ENCODE measurements at regions not wholly inside any gene's neighbourhood (a gene's known extent, or its start where the extent isn't known, plus 50 kb on each side); places are given as distances from the start of the nearest gene placed in this dataset.
"Not testable (repeated sequence)": the region's sequence is repeated elsewhere in the genome, so short reads cannot be mapped to it uniquely, and the experiment has no call there.

DNA sequence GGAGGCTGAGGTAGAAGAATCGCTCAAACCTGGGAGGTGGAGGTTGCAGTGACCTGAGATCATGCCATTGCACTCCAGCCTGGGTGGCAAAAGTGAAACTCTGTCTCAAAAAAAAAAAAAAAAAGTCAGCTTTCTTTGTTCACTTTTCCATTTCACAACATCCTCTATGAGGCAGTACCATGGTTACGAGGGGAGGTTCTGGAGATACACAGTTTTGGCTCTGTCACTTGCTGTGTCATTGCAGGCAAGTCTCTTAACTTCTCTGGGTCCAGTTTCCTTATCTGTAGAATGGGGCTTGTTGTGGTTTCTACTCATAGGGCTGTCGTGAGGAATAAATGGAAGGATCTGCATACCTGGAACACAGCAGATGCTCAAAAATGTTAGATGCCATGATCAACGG is 75.6 kb upstream of the SLC24A4 start:
- H3K79me2 ChIP-seq (ENCODE audit: low read length), result no peaks in the 10 kb centered on the region
- no peak overlapping the region for H3K9ac ChIP-seq (ENCODE audit: low read length)
- H3K27me3 ChIP-seq (ENCODE audit: low read depth, low read length), result peaks cover 13% of the 10 kb centered on the region
- peaks cover 9% of the 10 kb centered on the region for H3K36me3 ChIP-seq (replicated peaks; ENCODE audit: low read depth, low read length)
- H3K9me3 ChIP-seq (ENCODE audit: insufficient read depth, low read length), result peaks cover 24% of the 10 kb centered on the region
- no peak overlapping the region for H3K4me3 ChIP-seq (ENCODE audit: low read length)
- no peak overlapping the region for H3K27ac ChIP-seq (ENCODE audit: low read length)
- H3K4me2 ChIP-seq (ENCODE audit: low read length), result no peak overlapping the region
- H2AFZ ChIP-seq (ENCODE audit: low read depth, low read length), result no peak overlapping the region
- TF ChIP-seq, protein P1, sequence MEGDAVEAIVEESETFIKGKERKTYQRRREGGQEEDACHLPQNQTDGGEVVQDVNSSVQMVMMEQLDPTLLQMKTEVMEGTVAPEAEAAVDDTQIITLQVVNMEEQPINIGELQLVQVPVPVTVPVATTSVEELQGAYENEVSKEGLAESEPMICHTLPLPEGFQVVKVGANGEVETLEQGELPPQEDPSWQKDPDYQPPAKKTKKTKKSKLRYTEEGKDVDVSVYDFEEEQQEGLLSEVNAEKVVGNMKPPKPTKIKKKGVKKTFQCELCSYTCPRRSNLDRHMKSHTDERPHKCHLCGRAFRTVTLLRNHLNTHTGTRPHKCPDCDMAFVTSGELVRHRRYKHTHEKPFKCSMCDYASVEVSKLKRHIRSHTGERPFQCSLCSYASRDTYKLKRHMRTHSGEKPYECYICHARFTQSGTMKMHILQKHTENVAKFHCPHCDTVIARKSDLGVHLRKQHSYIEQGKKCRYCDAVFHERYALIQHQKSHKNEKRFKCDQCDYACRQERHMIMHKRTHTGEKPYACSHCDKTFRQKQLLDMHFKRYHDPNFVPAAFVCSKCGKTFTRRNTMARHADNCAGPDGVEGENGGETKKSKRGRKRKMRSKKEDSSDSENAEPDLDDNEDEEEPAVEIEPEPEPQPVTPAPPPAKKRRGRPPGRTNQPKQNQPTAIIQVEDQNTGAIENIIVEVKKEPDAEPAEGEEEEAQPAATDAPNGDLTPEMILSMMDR (IDR thresholded peaks at IDR 0.05; ENCODE audit: low read depth, low read length), result no peak
- TF ChIP-seq EZH2phosphoT487 (IDR thresholded peaks at IDR 0.05; ENCODE audit: low read depth), result no peak
- H4K20me1 ChIP-seq (ENCODE audit: insufficient read depth, low read length), result no peaks in the 10 kb centered on the region
- peaks cover 12% of the 10 kb centered on the region; the same call in 1 of the 2 replicates for H3K4me1 ChIP-seq (ENCODE audit: low read length)

DNA sequence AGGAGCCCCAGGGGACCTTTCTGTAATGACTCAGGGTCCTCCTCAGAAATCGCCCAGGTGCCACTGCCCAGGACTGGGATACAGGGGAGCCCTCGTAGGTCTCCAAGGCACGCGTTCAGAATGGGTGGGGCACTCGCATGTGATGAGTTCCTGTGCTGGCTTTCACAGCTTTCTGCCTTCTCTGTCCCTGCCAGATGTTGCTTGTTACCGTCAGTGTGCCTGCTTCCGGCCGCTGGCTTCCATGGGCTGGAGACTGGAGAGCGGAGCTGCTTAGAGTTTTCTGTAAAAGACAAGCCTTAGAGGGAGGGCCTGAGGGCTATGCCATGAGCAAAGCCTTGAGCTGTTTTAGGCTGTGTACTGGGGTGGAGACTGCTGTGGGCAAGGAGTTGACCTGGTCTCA is 75.0 kb upstream of the SLC24A4 start:
- no peaks in the 10 kb centered on the region for H4K20me1 ChIP-seq (ENCODE audit: insufficient read depth, low read length)
- H3K27ac ChIP-seq (ENCODE audit: low read length), result no peak overlapping the region
- peaks cover 13% of the 10 kb centered on the region; the same call in 1 of the 2 replicates for H3K4me1 ChIP-seq (ENCODE audit: low read length)
- no peak overlapping the region for H2AFZ ChIP-seq (ENCODE audit: low read depth, low read length)
- H3K36me3 ChIP-seq (replicated peaks; ENCODE audit: low read depth, low read length), result peaks cover 9% of the 10 kb centered on the region
- peaks cover 24% of the 10 kb centered on the region for H3K9me3 ChIP-seq (ENCODE audit: insufficient read depth, low read length)
- H3K79me2 ChIP-seq (ENCODE audit: low read length), result no peaks in the 10 kb centered on the region
- no peak overlapping the region for H3K9ac ChIP-seq (ENCODE audit: low read length)
- no peak for TF ChIP-seq EZH2phosphoT487 (IDR thresholded peaks at IDR 0.05; ENCODE audit: low read depth)
- TF ChIP-seq, protein P1 (IDR thresholded peaks at IDR 0.05; ENCODE audit: low read depth, low read length), result no peak
- H3K27me3 ChIP-seq (ENCODE audit: low read depth, low read length), result peaks cover 15% of the 10 kb centered on the region
- no peak overlapping the region for H3K4me3 ChIP-seq (ENCODE audit: low read length)
- H3K4me2 ChIP-seq (ENCODE audit: low read length), result no peak overlapping the region

DNA sequence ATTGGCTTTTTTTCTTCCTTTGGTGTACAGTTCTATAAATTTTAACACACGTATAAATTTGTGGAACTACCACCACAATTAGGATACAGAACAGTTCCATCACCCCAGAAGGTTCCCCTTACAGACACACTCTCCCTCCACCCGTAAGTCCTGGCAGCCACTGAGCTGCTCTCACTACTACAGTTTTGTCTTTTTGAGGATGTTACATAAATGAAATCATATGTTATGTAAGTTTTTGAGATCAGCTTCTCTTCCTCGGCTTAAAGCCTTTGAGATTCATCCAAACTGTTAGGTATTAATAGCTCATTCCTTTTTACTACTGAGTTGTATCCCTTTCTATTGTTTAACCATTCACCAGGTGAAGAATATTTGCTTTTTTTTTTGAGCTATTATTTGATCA is 74.3 kb upstream of the SLC24A4 start:
- no peak overlapping the region for H3K4me3 ChIP-seq (ENCODE audit: low read length)
- no peak for TF ChIP-seq EZH2phosphoT487 (IDR thresholded peaks at IDR 0.05; ENCODE audit: low read depth)
- TF ChIP-seq, protein P1 (IDR thresholded peaks at IDR 0.05; ENCODE audit: low read depth, low read length), result no peak
- no peak overlapping the region for H3K4me2 ChIP-seq (ENCODE audit: low read length)
- H3K36me3 ChIP-seq (replicated peaks; ENCODE audit: low read depth, low read length), result peaks cover 9% of the 10 kb centered on the region
- H2AFZ ChIP-seq (ENCODE audit: low read depth, low read length), result no peak overlapping the region
- no peak overlapping the region for H3K9ac ChIP-seq (ENCODE audit: low read length)
- H3K4me1 ChIP-seq (ENCODE audit: low read length), result peaks cover 13% of the 10 kb centered on the region; the same call in 1 of the 2 replicates
- H3K79me2 ChIP-seq (ENCODE audit: low read length), result no peaks in the 10 kb centered on the region
- H4K20me1 ChIP-seq (ENCODE audit: insufficient read depth, low read length), result no peaks in the 10 kb centered on the region
- H3K9me3 ChIP-seq (ENCODE audit: insufficient read depth, low read length), result peaks cover 24% of the 10 kb centered on the region
- peaks cover 22% of the 10 kb centered on the region for H3K27me3 ChIP-seq (ENCODE audit: low read depth, low read length)
- no peak overlapping the region for H3K27ac ChIP-seq (ENCODE audit: low read length)

DNA sequence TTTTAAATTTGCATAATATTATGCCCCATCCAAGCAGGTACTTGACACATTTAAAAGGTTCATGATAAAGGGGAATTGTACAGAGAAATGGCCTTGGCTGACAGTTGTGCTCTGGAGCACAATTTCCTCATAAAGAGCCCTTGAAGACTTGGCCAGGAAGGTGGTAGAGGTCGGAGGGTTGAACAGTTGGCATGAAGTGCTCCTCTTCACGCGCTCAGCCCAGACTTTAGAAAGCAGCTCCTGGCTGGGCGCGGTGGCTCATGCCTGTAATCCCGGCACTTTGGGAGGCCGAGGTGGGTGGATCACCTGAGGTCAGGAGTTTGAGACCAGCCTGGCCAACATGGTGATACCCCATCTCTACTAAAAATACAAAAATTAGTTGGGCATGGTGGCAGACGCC is 72.6 kb upstream of the SLC24A4 start:
- not testable (repeated sequence) for H3K9ac ChIP-seq (ENCODE audit: low read length); H3K79me2 ChIP-seq (ENCODE audit: low read length); H4K20me1 ChIP-seq (ENCODE audit: insufficient read depth, low read length); H2AFZ ChIP-seq (ENCODE audit: low read depth, low read length); H3K36me3 ChIP-seq (replicated peaks; ENCODE audit: low read depth, low read length); H3K27ac ChIP-seq (ENCODE audit: low read length); H3K4me3 ChIP-seq (ENCODE audit: low read length); H3K4me2 ChIP-seq (ENCODE audit: low read length)
- Histone ChIP-seq H3K27me3 (ENCODE audit: low read depth, low read length) (peaks cover 26% of the 10 kb centered on the region), H3K9me3 (ENCODE audit: insufficient read depth, low read length) (peaks cover 13% of the 10 kb centered on the region), H3K4me1 (ENCODE audit: low read length) (peaks cover 13% of the 10 kb centered on the region; the same call in 1 of the 2 replicates)

DNA sequence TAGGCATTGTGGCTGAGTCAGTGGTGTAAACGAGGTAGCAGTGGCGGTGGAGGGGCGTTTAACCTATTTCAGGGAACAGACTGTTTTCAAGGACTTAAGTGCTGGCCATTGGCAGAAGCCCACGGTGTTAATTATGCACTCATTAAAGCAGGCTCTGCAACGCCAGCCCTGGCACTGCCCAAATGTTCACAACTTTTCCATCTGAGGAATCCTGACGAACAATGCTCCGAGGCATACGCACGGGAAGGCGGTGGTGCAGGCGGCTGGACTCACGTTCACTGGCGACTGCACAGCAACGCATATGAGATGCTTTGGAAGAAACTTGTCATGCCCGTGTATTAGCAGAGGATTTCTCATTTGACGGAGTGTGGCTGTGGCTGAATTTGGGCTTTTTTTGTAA is 70.6 kb upstream of the SLC24A4 start:
- Histone ChIP-seq H2AFZ (ENCODE audit: low read depth, low read length) (no peak overlapping the region), H3K27me3 (ENCODE audit: low read depth, low read length) (peaks cover 26% of the 10 kb centered on the region), H4K20me1 (ENCODE audit: insufficient read depth, low read length) (no peaks in the 10 kb centered on the region), H3K79me2 (ENCODE audit: low read length) (no peaks in the 10 kb centered on the region), H3K27ac (ENCODE audit: low read length) (no peak overlapping the region), H3K9ac (ENCODE audit: low read length) (no peak overlapping the region), H3K9me3 (ENCODE audit: insufficient read depth, low read length) (no peaks in the 10 kb centered on the region), H3K36me3 (replicated peaks; ENCODE audit: low read depth, low read length) (no peaks in the 10 kb centered on the region), H3K4me3 (ENCODE audit: low read length) (no peak overlapping the region), H3K4me1 (ENCODE audit: low read length) (peaks cover 5% of the 10 kb centered on the region; the same call in 1 of the 2 replicates), H3K4me2 (ENCODE audit: low read length) (no peak overlapping the region)
- TF ChIP-seq, protein P1 (IDR thresholded peaks at IDR 0.05; ENCODE audit: low read depth, low read length), result no peak
- no peak for TF ChIP-seq EZH2phosphoT487 (IDR thresholded peaks at IDR 0.05; ENCODE audit: low read depth)

Measured in OCI-LY3 (cell line).